HL-60 (cell line): ENCODE measurements at regions not wholly inside any gene's neighbourhood (a gene's known extent, or its start where the extent isn't known, plus 50 kb on each side); places are given as distances from the start of the nearest gene placed in this dataset.
A peak's percentile ranks its signal among the peaks of the same experiment; 100 is the strongest.

Source experiments
- DNase-seq, 2 experiments: peaks; one replicate each; pipeline ENCODE4 v3.0.0-alpha.2; 2010 to 2020; ENCODE audit warnings: low read depth in 1 of 2, low spot score in 1 of 2
- H3K27ac ChIP-seq: fragments of 250-450 bp; sonication (Bioruptor Pico); replicated peaks from 2 replicates; pipeline ENCODE4 v1.5.1; 2020; ENCODE audit warnings: mild to moderate bottlenecking, moderate library complexity
- H3K27me3 ChIP-seq: fragments of 250-450 bp; sonication (Bioruptor Pico); 2 replicates; pipeline ENCODE4 v1.5.1; 2021; ENCODE audit warnings: mild to moderate bottlenecking, moderate library complexity; ENCODE audit not compliant: insufficient read depth, poor library complexity, severe bottlenecking
- H3K4me3 ChIP-seq: replicated peaks from 2 replicates; pipeline ENCODE4 v1.5.1; 2011; ENCODE audit warnings: mild to moderate bottlenecking, control low read depth, low read length; ENCODE audit not compliant: insufficient read depth
- CTCF ChIP-seq: IDR thresholded peaks from one replicate; pipeline ENCODE4 v1.5.1; 2011; ENCODE audit warnings: low read length, control low read depth, inconsistent platforms; ENCODE audit not compliant: insufficient read depth
- GABPA ChIP-seq: IDR thresholded peaks from 2 replicates; pipeline ENCODE4 v1.6.1; 2012; ENCODE audit warnings: low read depth
- POLR2AphosphoS5 ChIP-seq: IDR thresholded peaks from 2 replicates; pipeline ENCODE4 v1.6.1; 2012; ENCODE audit warnings: low read depth
- REST ChIP-seq: IDR thresholded peaks from 2 replicates; pipeline ENCODE4 v1.6.1; 2012; ENCODE audit warnings: low read depth; ENCODE audit not compliant: insufficient replicate concordance
- SPI1 ChIP-seq: IDR thresholded peaks from 2 replicates; pipeline ENCODE4 v1.6.1; 2012; ENCODE audit warnings: low read depth, mild to moderate bottlenecking, borderline replicate concordance

- Histone ChIP-seq H3K27ac (no peak overlapping the region), H3K4me3 (no peak overlapping the region), H3K27me3 (peaks cover 69% of the 10 kb centered on the region)
- TF ChIP-seq GABPA = no peak
- no peak for TF ChIP-seq REST
- no peak for TF ChIP-seq SPI1
- TF ChIP-seq CTCF = no peak
- TF ChIP-seq POLR2AphosphoS5 = no peak
- DNase-seq = peak in 1 of 2 experiments; percentile 4
Observed at GRCh38 chr1:181318022-181318857, 165.1 kb upstream of the CACNA1E start.

- Histone ChIP-seq H3K4me3 (no peak overlapping the region), H3K27me3 (peaks cover 64% of the 10 kb centered on the region), H3K27ac (no peak overlapping the region)
- no peak for TF ChIP-seq GABPA
- no peak for TF ChIP-seq CTCF
- TF ChIP-seq SPI1 = no peak
- TF ChIP-seq POLR2AphosphoS5 = no peak
- TF ChIP-seq REST = no peak
- no peak for DNase-seq
Observed at GRCh38 chr1:181318858-181319235, 164.5 kb upstream of the CACNA1E start.

- TF ChIP-seq CTCF (no peak), POLR2AphosphoS5 (no peak), SPI1 (no peak), GABPA (no peak), REST (no peak)
- H3K4me3 ChIP-seq = no peak overlapping the region
- peaks cover 60% of the 10 kb centered on the region for H3K27me3 ChIP-seq
- H3K27ac ChIP-seq = no peak overlapping the region
- no peak for DNase-seq
Observed at GRCh38 chr1:181319907-181320306, 163.4 kb upstream of the CACNA1E start.
